ENCODE measurements at regions not wholly inside any gene's neighbourhood (a gene's known extent, or its start where the extent isn't known, plus 50 kb on each side); places are given as distances from the start of the nearest gene placed in this dataset.

DNA sequence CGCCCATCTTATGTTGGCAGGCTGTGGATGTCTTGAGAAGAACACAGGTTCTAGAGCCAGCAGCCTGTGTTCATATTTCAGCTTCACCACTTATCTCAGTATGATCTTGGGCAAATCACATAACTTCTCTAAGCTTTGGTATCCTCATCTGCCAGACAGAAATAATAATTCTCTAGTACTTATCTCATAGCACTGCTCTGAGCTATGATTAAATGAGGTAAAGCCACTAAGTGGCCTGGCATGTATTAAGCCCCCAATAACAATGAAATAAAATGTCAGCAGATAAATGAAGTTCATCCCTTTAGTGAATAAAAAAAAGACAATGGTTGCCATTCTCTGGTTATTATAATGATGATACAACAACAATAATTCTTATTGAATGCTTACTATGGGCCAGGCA is 104.9 kb upstream of the EEA1 start:
- POLR2A ChIA-PET (ENCODE audit: unreplicated experiment), result no interaction called here
- Histone ChIP-seq H4K5ac (ENCODE audit: low read depth, low read length) (no peak overlapping the region), H2BK15ac (ENCODE audit: low read depth, low read length) (no peak overlapping the region), H3K9me1 (ENCODE audit: insufficient read depth, low read length) (no peaks in the 10 kb centered on the region; the same call in 1 of the 2 replicates), H3K23ac (ENCODE audit: low read depth, low read length) (no peak overlapping the region), H3K27me3 (ENCODE audit: control insufficient read depth, insufficient read depth, low read length) (peaks cover 14% of the 10 kb centered on the region), H3K79me1 (ENCODE audit: low read depth in 1 of 2, low read length in 2 of 2) (no peaks in the 10 kb centered on the region), H2BK5ac (ENCODE audit: low read depth, low read length, poor library complexity, severe bottlenecking) (no peak overlapping the region), H2AK5ac (ENCODE audit: low read depth, low read length) (no peak overlapping the region), H3K14ac (replicated peaks; ENCODE audit: low read depth, low read length) (no peak overlapping the region), H2BK120ac (ENCODE audit: low read depth, low read length) (no peak overlapping the region), H4K20me1 (ENCODE audit: insufficient read depth, low read length) (no peaks in the 10 kb centered on the region), H3K4me2 (ENCODE audit: low read depth, low read length) (no peak overlapping the region), H3K4me3 (ENCODE audit: insufficient read depth, low read depth, low read length) (no peak overlapping the region), H3K4me1 (ENCODE audit: control insufficient read depth, insufficient read depth, low read length) (no peaks in the 10 kb centered on the region), H3K9ac (ENCODE audit: low read depth, low read length) (no peak overlapping the region), H2AFZ (replicated peaks; ENCODE audit: low read length, poor library complexity) (no peak overlapping the region), H3K4ac (ENCODE audit: low read depth, low read length) (no peak overlapping the region), H2AK9ac (replicated peaks; ENCODE audit: low read depth, low read length, poor library complexity) (no peak overlapping the region), H3K9me3 (ENCODE audit: control insufficient read depth, insufficient read depth, low read length) (no peaks in the 10 kb centered on the region; the same call in 1 of the 2 replicates), H3K36me3 (ENCODE audit: control insufficient read depth, insufficient read depth, low read length) (no peaks in the 10 kb centered on the region), H4K91ac (ENCODE audit: insufficient read depth, low read depth, low read length) (no peak overlapping the region), H3K18ac (ENCODE audit: low read depth, low read length) (no peak overlapping the region), H3K27ac (ENCODE audit: insufficient read depth, low read length) (no peak overlapping the region), H3K56ac (ENCODE audit: extremely low read depth, insufficient read depth, low read length) (no peak overlapping the region), H2BK20ac (ENCODE audit: low read depth, low read length) (no peak overlapping the region), H4K8ac (ENCODE audit: low read depth in 2 of 2, low read length in 2 of 2) (no peak overlapping the region)
- DNase-seq (no peak), ATAC-seq (ENCODE audit: low read depth) (no peak)
- CTCF ChIA-PET, result no interaction called here
- no CpG with 5 or more reads among the region's 1 CpG for WGBS, 2 experiments (ENCODE audit: extremely low coverage in 2 of 2, insufficient read length in 1 of 2)
- no TSS peak for BruUV-seq (replicated peaks)
- dilution Hi-C loops (cut with HindIII; ENCODE audit: low sequenced_read_pairs, unreplicated experiment), result no loop called here
- intact Hi-C loops (cut with micrococcal nuclease), result no loop called here
- TF ChIP-seq MAFK (IDR thresholded peaks at IDR 0.05; ENCODE audit: low read depth, low read length) (no peak), CEBPB (IDR thresholded peaks at IDR 0.05; ENCODE audit: low read depth, low read length) (no peak), SMC3 (IDR thresholded peaks at IDR 0.05; ENCODE audit: low read depth, low read length) (no peak), FOS (IDR thresholded peaks at IDR 0.05; ENCODE audit: low read depth, low read length) (no peak), CHD1 (IDR thresholded peaks at IDR 0.05; ENCODE audit: low read depth, low read length) (no peak), BHLHE40 (IDR thresholded peaks at IDR 0.05; ENCODE audit: low read depth, low read length) (no peak), POLR2A (IDR thresholded peaks at IDR 0.05; ENCODE audit: low read depth, low read length) (no peak), MXI1 (IDR thresholded peaks at IDR 0.05; ENCODE audit: borderline replicate concordance, low read depth, low read length) (no peak), MAZ (IDR thresholded peaks at IDR 0.05; ENCODE audit: borderline replicate concordance, low read depth, low read length) (no peak), NFE2L2 (IDR thresholded peaks at IDR 0.05; ENCODE audit: low read depth, low read length) (no peak), RFX5 (IDR thresholded peaks at IDR 0.05; ENCODE audit: low read depth, low read length) (no peak), RCOR1 (IDR thresholded peaks at IDR 0.05; ENCODE audit: insufficient replicate concordance, low read length) (no peak)
- TF ChIP-seq, protein P1, sequence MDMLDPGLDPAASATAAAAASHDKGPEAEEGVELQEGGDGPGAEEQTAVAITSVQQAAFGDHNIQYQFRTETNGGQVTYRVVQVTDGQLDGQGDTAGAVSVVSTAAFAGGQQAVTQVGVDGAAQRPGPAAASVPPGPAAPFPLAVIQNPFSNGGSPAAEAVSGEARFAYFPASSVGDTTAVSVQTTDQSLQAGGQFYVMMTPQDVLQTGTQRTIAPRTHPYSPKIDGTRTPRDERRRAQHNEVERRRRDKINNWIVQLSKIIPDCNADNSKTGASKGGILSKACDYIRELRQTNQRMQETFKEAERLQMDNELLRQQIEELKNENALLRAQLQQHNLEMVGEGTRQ (IDR thresholded peaks at IDR 0.05; ENCODE audit: low read depth, low read length), result no peak
- TF ChIP-seq, protein P2, sequence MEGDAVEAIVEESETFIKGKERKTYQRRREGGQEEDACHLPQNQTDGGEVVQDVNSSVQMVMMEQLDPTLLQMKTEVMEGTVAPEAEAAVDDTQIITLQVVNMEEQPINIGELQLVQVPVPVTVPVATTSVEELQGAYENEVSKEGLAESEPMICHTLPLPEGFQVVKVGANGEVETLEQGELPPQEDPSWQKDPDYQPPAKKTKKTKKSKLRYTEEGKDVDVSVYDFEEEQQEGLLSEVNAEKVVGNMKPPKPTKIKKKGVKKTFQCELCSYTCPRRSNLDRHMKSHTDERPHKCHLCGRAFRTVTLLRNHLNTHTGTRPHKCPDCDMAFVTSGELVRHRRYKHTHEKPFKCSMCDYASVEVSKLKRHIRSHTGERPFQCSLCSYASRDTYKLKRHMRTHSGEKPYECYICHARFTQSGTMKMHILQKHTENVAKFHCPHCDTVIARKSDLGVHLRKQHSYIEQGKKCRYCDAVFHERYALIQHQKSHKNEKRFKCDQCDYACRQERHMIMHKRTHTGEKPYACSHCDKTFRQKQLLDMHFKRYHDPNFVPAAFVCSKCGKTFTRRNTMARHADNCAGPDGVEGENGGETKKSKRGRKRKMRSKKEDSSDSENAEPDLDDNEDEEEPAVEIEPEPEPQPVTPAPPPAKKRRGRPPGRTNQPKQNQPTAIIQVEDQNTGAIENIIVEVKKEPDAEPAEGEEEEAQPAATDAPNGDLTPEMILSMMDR (conservative IDR thresholded peaks at IDR 0.05; ENCODE audit: low read depth, low read length), result no peak
- in situ Hi-C loops (cut with MboI; ENCODE audit: low sequenced_read_pairs), result no loop called here

Measured in IMR-90 (cell line).